ENCODE measurements at regions not wholly inside any gene's neighbourhood (a gene's known extent, or its start where the extent isn't known, plus 50 kb on each side); places are given as distances from the start of the nearest gene placed in this dataset.

- no peak overlapping the region for H3K9ac ChIP-seq (ENCODE audit: low read length)
- no peak overlapping the region for H3K4me3 ChIP-seq (ENCODE audit: low read length)
- no peaks in the 10 kb centered on the region for H4K20me1 ChIP-seq (ENCODE audit: insufficient read depth)
- no peaks in the 10 kb centered on the region for H3K9me3 ChIP-seq (ENCODE audit: low read length)
- no peak overlapping the region for H3K4me2 ChIP-seq (ENCODE audit: low read length)
- no peaks in the 10 kb centered on the region for H3K9me2 ChIP-seq (ENCODE audit: insufficient read depth, low read length)
- no peaks in the 10 kb centered on the region for H3K36me3 ChIP-seq (ENCODE audit: insufficient read depth, low read length)
- no peak for TF ChIP-seq CTCF (IDR thresholded peaks at IDR 0.05; ENCODE audit: poor library complexity, severe bottlenecking)
- TF ChIP-seq EP300 (conservative IDR thresholded peaks at IDR 0.05; ENCODE audit: poor library complexity, severe bottlenecking): no peak
- TF ChIP-seq EZH2 (IDR thresholded peaks at IDR 0.05; ENCODE audit: borderline replicate concordance, insufficient read depth, low read length, poor library complexity, severe bottlenecking): no peak
- no peak for TF ChIP-seq RAD21 (conservative IDR thresholded peaks at IDR 0.05)
- TF ChIP-seq TAF1 (IDR thresholded peaks at IDR 0.05; ENCODE audit: low read depth): no peak
- TF ChIP-seq, protein P1, sequence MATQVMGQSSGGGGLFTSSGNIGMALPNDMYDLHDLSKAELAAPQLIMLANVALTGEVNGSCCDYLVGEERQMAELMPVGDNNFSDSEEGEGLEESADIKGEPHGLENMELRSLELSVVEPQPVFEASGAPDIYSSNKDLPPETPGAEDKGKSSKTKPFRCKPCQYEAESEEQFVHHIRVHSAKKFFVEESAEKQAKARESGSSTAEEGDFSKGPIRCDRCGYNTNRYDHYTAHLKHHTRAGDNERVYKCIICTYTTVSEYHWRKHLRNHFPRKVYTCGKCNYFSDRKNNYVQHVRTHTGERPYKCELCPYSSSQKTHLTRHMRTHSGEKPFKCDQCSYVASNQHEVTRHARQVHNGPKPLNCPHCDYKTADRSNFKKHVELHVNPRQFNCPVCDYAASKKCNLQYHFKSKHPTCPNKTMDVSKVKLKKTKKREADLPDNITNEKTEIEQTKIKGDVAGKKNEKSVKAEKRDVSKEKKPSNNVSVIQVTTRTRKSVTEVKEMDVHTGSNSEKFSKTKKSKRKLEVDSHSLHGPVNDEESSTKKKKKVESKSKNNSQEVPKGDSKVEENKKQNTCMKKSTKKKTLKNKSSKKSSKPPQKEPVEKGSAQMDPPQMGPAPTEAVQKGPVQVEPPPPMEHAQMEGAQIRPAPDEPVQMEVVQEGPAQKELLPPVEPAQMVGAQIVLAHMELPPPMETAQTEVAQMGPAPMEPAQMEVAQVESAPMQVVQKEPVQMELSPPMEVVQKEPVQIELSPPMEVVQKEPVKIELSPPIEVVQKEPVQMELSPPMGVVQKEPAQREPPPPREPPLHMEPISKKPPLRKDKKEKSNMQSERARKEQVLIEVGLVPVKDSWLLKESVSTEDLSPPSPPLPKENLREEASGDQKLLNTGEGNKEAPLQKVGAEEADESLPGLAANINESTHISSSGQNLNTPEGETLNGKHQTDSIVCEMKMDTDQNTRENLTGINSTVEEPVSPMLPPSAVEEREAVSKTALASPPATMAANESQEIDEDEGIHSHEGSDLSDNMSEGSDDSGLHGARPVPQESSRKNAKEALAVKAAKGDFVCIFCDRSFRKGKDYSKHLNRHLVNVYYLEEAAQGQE (IDR thresholded peaks at IDR 0.05; ENCODE audit: borderline replicate concordance): no peak
- no peak for TF ChIP-seq SMC3 (conservative IDR thresholded peaks at IDR 0.05; ENCODE audit: poor library complexity)
- TF ChIP-seq POLR2AphosphoS5 (IDR thresholded peaks at IDR 0.05): no peak
- H3K27ac ChIP-seq (ENCODE audit: low read length): no peak overlapping the region
- H3K27me3 ChIP-seq (ENCODE audit: insufficient read depth, low read depth, low read length): no peaks in the 10 kb centered on the region
- H2AFZ ChIP-seq (ENCODE audit: low read depth, low read length): no peak overlapping the region
- H3K79me2 ChIP-seq (replicated peaks; ENCODE audit: insufficient read depth, low read length): no peaks in the 10 kb centered on the region
- H3F3A ChIP-seq (ENCODE audit: insufficient read depth, low read length, poor library complexity, severe bottlenecking): no peaks in the 10 kb centered on the region
Observed at GRCh38 chr2:66730441-66730840, 295.5 kb downstream of the MEIS1 start.

GRCh38 chr2:66733364-66733999 lies 298.6 kb downstream of the MEIS1 start:
- H3K4me2 ChIP-seq (ENCODE audit: low read length): no peak overlapping the region
- H3K27me3 ChIP-seq (ENCODE audit: insufficient read depth, low read depth, low read length): no peaks in the 10 kb centered on the region
- no peak overlapping the region for H2AFZ ChIP-seq (ENCODE audit: low read depth, low read length)
- H3F3A ChIP-seq (ENCODE audit: insufficient read depth, low read length, poor library complexity, severe bottlenecking): no peaks in the 10 kb centered on the region
- no peak overlapping the region for H3K27ac ChIP-seq (ENCODE audit: low read length)
- H3K9me3 ChIP-seq (ENCODE audit: low read length): no peaks in the 10 kb centered on the region
- H3K36me3 ChIP-seq (ENCODE audit: insufficient read depth, low read length): no peaks in the 10 kb centered on the region
- no peak overlapping the region for H3K4me3 ChIP-seq (ENCODE audit: low read length)
- H3K9ac ChIP-seq (ENCODE audit: low read length): no peak overlapping the region
- no peaks in the 10 kb centered on the region for H4K20me1 ChIP-seq (ENCODE audit: insufficient read depth)
- H3K79me2 ChIP-seq (replicated peaks; ENCODE audit: insufficient read depth, low read length): no peaks in the 10 kb centered on the region
- TF ChIP-seq, protein P1 (IDR thresholded peaks at IDR 0.05; ENCODE audit: borderline replicate concordance): no peak
- TF ChIP-seq EZH2 (IDR thresholded peaks at IDR 0.05; ENCODE audit: borderline replicate concordance, insufficient read depth, low read length, poor library complexity, severe bottlenecking) (no peak), MXI1 (conservative IDR thresholded peaks at IDR 0.05; ENCODE audit: poor library complexity, severe bottlenecking) (no peak), POLR2AphosphoS5 (IDR thresholded peaks at IDR 0.05) (no peak), TAF1 (IDR thresholded peaks at IDR 0.05; ENCODE audit: low read depth) (no peak)
- no peaks in the 10 kb centered on the region for H3K9me2 ChIP-seq (ENCODE audit: insufficient read depth, low read length)
